Ammon's horn (tissue), 1 donor: ENCODE measurements at regions not wholly inside any gene's neighbourhood (a gene's known extent, or its start where the extent isn't known, plus 50 kb on each side); places are given as distances from the start of the nearest gene placed in this dataset.

Experiments
- DNase-seq: peaks from one replicate; pipeline ENCODE4 v3.0.0-alpha.2; 2016; ENCODE audit warnings: low spot score

GRCh38 chr1:182121787-182122186, 60.3 kb upstream of the ZNF648 start:
- DNase-seq = no peak

DNA sequence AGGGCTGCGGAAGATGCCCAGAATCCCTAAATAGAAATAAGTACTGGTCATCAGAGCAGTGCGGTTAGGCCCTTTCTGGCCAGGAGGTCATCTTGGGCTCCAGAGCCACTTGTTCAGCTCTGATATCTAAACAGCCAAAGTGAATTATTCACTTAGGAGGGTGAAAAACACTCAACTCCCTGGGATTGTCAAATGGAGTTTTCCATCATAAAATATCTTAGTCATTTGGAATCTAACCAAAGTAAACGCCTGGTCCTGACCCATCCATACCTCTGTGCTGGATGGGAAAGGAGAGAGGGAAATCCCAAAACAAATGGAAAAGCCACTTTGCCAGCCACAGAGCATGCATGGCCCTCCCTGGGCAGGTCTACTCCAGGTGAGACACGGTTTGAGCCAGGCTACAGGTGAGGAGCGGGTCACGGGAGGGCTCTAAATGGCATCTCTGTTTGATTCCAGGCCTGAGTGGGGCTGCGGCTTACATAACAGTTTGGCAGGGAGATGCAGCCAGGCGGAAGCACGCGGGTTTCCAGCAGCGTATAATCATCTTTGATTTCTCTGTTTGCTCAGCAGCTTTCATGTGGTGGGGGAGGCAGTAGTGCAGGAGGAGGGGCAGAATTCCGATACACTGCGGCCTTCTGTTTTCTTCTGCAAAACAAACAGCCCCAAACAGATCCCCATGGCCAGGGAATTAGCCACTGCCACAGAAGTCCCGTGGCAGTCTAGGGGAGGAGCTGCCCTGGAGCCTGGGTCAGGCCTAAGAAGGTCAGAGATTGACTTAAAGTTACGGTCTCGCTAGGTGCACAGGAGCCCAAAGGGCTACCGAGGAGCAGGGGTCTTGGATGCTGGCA, 59.1 kb upstream of the ZNF648 start:
- peak; percentile 88 for DNase-seq

- no peak for DNase-seq
Observed at GRCh38 chr1:182119631-182120030, 58.1 kb upstream of the ZNF648 start.

GRCh38 chr1:182118851-182119250, 57.3 kb upstream of the ZNF648 start:
- DNase-seq = no peak

DNA sequence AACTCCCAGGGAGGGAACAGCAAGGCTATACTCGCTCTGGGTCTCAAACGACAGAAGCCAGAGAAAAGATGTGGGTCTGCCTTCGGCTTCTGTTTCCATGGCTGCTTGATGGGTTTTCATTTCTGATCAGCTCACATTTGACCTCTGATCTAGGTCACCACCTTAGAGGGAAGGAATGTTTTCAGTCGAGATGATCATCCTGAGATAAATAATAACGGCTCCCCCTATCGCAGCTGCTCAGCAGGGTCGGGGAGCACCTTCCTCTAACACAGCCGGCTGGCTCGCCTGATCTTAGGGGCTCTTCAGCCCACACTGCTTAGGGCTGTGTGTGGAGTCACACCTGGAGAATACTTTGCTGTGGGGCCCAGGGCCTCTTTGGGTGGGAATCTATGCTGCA, 53.1 kb upstream of the ZNF648 start:
- DNase-seq = no peak

GRCh38 chr1:182113879-182114626, 52.5 kb upstream of the ZNF648 start:
- peak; percentile 97 for DNase-seq

GRCh38 chr1:182111496-182111895, 50.0 kb upstream of the ZNF648 start:
- DNase-seq = no peak
